ENCODE measurements at regions not wholly inside any gene's neighbourhood (a gene's known extent, or its start where the extent isn't known, plus 50 kb on each side); places are given as distances from the start of the nearest gene placed in this dataset.

DNA sequence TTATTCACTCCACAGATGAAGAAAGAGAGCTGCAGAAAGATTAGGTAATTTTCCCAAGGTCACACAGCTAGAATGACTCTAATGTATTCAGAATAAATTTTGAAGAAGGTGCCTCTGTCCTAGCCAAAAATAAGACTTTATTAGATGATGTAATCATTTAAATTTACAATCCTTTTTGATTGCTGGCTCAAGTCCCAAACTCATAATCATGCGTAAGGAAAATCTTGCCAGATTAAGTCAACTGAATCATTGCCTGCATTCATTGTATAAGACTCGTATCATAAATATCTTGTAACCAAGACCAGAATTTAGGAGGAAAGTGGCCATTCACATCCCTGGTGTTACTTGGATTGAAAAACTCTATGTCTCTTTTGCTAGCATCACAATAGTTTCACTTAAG, 53.1 kb upstream of the STK39 start:
- no peak for TF ChIP-seq MAX (IDR thresholded peaks at IDR 0.05)
- TF ChIP-seq CTCF (IDR thresholded peaks at IDR 0.05 in 2 of 3, conservative IDR thresholded peaks at IDR 0.05 in 1 of 3; ENCODE audit: borderline replicate concordance in 1 of 3, insufficient read depth in 1 of 3, low read depth in 2 of 3, low read length in 2 of 3), result no peak
- no peak for TF ChIP-seq FOSL1 (IDR thresholded peaks at IDR 0.05; ENCODE audit: low read depth)
- TF ChIP-seq EZH2 (IDR thresholded peaks at IDR 0.05), result no peak
- TF ChIP-seq TCF7L2 (IDR thresholded peaks at IDR 0.05; ENCODE audit: borderline replicate concordance, extremely low read depth, insufficient read depth, insufficient read length), result no peak
- TF ChIP-seq POLR2A (IDR thresholded peaks at IDR 0.05; ENCODE audit: borderline replicate concordance, extremely low read depth, insufficient read depth, insufficient read length), result no peak
- no peak for TF ChIP-seq EZH2phosphoT487 (IDR thresholded peaks at IDR 0.05; ENCODE audit: borderline replicate concordance)
- no peak for TF ChIP-seq POLR2AphosphoS5 (IDR thresholded peaks at IDR 0.05; ENCODE audit: low read depth, low read length)

Measured in HCT116 (cell line).